ENCODE measurements at regions not wholly inside any gene's neighbourhood (a gene's known extent, or its start where the extent isn't known, plus 50 kb on each side); places are given as distances from the start of the nearest gene placed in this dataset.

GRCh38 chrX:34778916-34779315 is 121.8 kb upstream of the TMEM47 start:
- TF ChIP-seq POLR2AphosphoS5 (IDR thresholded peaks at IDR 0.05; ENCODE audit: insufficient read depth, low read depth, low read length) (no peak), CTCF (IDR thresholded peaks at IDR 0.05; ENCODE audit: extremely low read depth in 1 of 2, insufficient read depth in 1 of 2, low read depth in 1 of 2, low read length in 2 of 2) (no peak)

Data from endothelial cell of umbilical vein (primary cell).